Neural progenitor cell (in vitro differentiated cells): ENCODE measurements at regions not wholly inside any gene's neighbourhood (a gene's known extent, or its start where the extent isn't known, plus 50 kb on each side); places are given as distances from the start of the nearest gene placed in this dataset.

Source experiments
- DNase-seq: peaks from one replicate; pipeline ENCODE4 v3.0.0-alpha.2; 2016; ENCODE audit warnings: low spot score
- H2AFZ ChIP-seq: fragments of 200-600 bp; sonication (generic); replicated peaks from 2 replicates; pipeline ENCODE4 v1.6.1; 2016; ENCODE audit warnings: antibody characterized with exemption
- H3F3A ChIP-seq: fragments of 200-600 bp; sonication (generic); 2 replicates; pipeline ENCODE4 v1.6.1; 2016; ENCODE audit warnings: antibody characterized with exemption, low read depth
- H3K27ac ChIP-seq: fragments of 200-600 bp; sonication (generic); 2 replicates; pipeline ENCODE4 v1.5.1; 2016; ENCODE audit warnings: mild to moderate bottlenecking
- H3K27me3 ChIP-seq: fragments of 200-600 bp; sonication (generic); 2 replicates; pipeline ENCODE4 v1.6.1; 2016; ENCODE audit warnings: mild to moderate bottlenecking, moderate library complexity
- H3K36me3 ChIP-seq: fragments of 200-600 bp; sonication (generic); 2 replicates; pipeline ENCODE4 v1.5.1; 2016
- H3K4me1 ChIP-seq: fragments of 200-600 bp; sonication (generic); 2 replicates; pipeline ENCODE4 v1.6.1; 2016; ENCODE audit warnings: mixed run types
- H3K4me2 ChIP-seq: fragments of 200-600 bp; sonication (generic); 2 replicates; pipeline ENCODE4 v1.6.1; 2016
- H3K4me3 ChIP-seq: fragments of 200-600 bp; sonication (generic); 2 replicates; pipeline ENCODE4 v1.5.1; 2016
- H3K79me2 ChIP-seq: fragments of 200-600 bp; sonication (generic); 2 replicates; pipeline ENCODE4 v1.6.1; 2016; ENCODE audit warnings: low read depth
- H3K9ac ChIP-seq: fragments of 200-600 bp; sonication (generic); 2 replicates; pipeline ENCODE4 v1.6.1; 2016
- H3K9me3 ChIP-seq: fragments of 200-600 bp; sonication (generic); 2 replicates; pipeline ENCODE4 v1.5.1; 2016; ENCODE audit warnings: low read depth
- H4K20me1 ChIP-seq: fragments of 200-600 bp; sonication (generic); 2 replicates; pipeline ENCODE4 v1.6.1; 2016; ENCODE audit warnings: low read depth
- H3K27ac Mint-ChIP-seq: 3 replicates; pipeline ENCODE4 v1.8.0; 2021; ENCODE audit warnings: mixed read lengths
- H3K27me3 Mint-ChIP-seq: 2 replicates; pipeline ENCODE4 v1.8.0; 2022; ENCODE audit warnings: low read depth, mild to moderate bottlenecking, inconsistent platforms, moderate library complexity, mixed read lengths; ENCODE audit not compliant: insufficient read depth
- H3K36me3 Mint-ChIP-seq: 3 replicates; pipeline ENCODE4 v1.8.0; 2021; ENCODE audit warnings: mixed read lengths
- H3K4me1 Mint-ChIP-seq: 3 replicates; pipeline ENCODE4 v1.8.0; 2021; ENCODE audit warnings: mixed read lengths
- H3K4me3 Mint-ChIP-seq: 3 replicates; pipeline ENCODE4 v1.8.0; 2021; ENCODE audit warnings: mild to moderate bottlenecking, moderate library complexity, mixed read lengths
- H3K9me3 Mint-ChIP-seq: 3 replicates; pipeline ENCODE4 v1.8.0; 2020; ENCODE audit warnings: mixed read lengths
- CTCF ChIP-seq: fragments of 200-600 bp; sonication (generic); IDR thresholded peaks from 2 replicates; pipeline ENCODE4 v1.5.1; 2017; ENCODE audit warnings: antibody characterized with exemption, mild to moderate bottlenecking
- EZH2 ChIP-seq: fragments of 200-600 bp; sonication (generic); IDR thresholded peaks from 2 replicates; pipeline ENCODE4 v1.6.1; 2017; ENCODE audit warnings: antibody characterized with exemption, mild to moderate bottlenecking, moderate library complexity
- EZH2phosphoT487 ChIP-seq: fragments of 200-600 bp; sonication (generic); IDR thresholded peaks from 2 replicates; pipeline ENCODE4 v1.6.1; 2017; ENCODE audit warnings: antibody characterized with exemption

- no peak overlapping the region for H3K27ac Mint-ChIP-seq
- Histone ChIP-seq H3K9me3 (no peaks in the 10 kb centered on the region), H3K9ac (no peak overlapping the region), H4K20me1 (no peaks in the 10 kb centered on the region), H3K36me3 (no peaks in the 10 kb centered on the region), H3K4me1 (no peaks in the 10 kb centered on the region), H3K4me2 (no peak overlapping the region), H3K79me2 (no peaks in the 10 kb centered on the region), H3K27ac (no peak overlapping the region), H3F3A (no peaks in the 10 kb centered on the region), H3K4me3 (no peak overlapping the region), H2AFZ (no peak overlapping the region), H3K27me3 (no peaks in the 10 kb centered on the region)
- TF ChIP-seq CTCF (no peak), EZH2 (no peak), EZH2phosphoT487 (no peak)
- no peaks in the 10 kb centered on the region for H3K9me3 Mint-ChIP-seq
- no peaks in the 10 kb centered on the region for H3K36me3 Mint-ChIP-seq
- H3K4me3 Mint-ChIP-seq: no peak overlapping the region
- H3K27me3 Mint-ChIP-seq: peaks cover 18% of the 10 kb centered on the region
- no peak for DNase-seq
- H3K4me1 Mint-ChIP-seq: peaks cover 36% of the 10 kb centered on the region
Observed at GRCh38 chr2:230657906-230658305, 54.7 kb upstream of the CAB39 start.

- Histone ChIP-seq H3K27ac (no peak overlapping the region), H2AFZ (no peak overlapping the region), H3K27me3 (no peaks in the 10 kb centered on the region), H4K20me1 (no peaks in the 10 kb centered on the region), H3F3A (no peaks in the 10 kb centered on the region), H3K4me1 (no peaks in the 10 kb centered on the region), H3K9ac (no peak overlapping the region), H3K36me3 (no peaks in the 10 kb centered on the region), H3K79me2 (no peaks in the 10 kb centered on the region), H3K4me2 (no peak overlapping the region), H3K9me3 (no peaks in the 10 kb centered on the region), H3K4me3 (no peak overlapping the region)
- Mint-ChIP-seq H3K4me3 (no peak overlapping the region), H3K27me3 (peaks cover 17% of the 10 kb centered on the region), H3K27ac (peak overlapping the region; percentile 92), H3K9me3 (no peaks in the 10 kb centered on the region), H3K36me3 (no peaks in the 10 kb centered on the region), H3K4me1 (peaks cover 36% of the 10 kb centered on the region)
- DNase-seq: no peak
- TF ChIP-seq EZH2: no peak
Observed at GRCh38 chr2:230658577-230658876, 54.1 kb upstream of the CAB39 start.

- Mint-ChIP-seq H3K4me1 (peaks cover 34% of the 10 kb centered on the region), H3K27ac (peak overlapping the region; percentile 92), H3K4me3 (no peak overlapping the region), H3K36me3 (no peaks in the 10 kb centered on the region), H3K9me3 (no peaks in the 10 kb centered on the region), H3K27me3 (peaks cover 18% of the 10 kb centered on the region)
- no peak for DNase-seq
- TF ChIP-seq CTCF: no peak
- Histone ChIP-seq H3K79me2 (no peaks in the 10 kb centered on the region), H3K4me1 (no peaks in the 10 kb centered on the region), H3K27me3 (no peaks in the 10 kb centered on the region), H3K27ac (no peak overlapping the region), H3K9ac (no peak overlapping the region), H3F3A (no peaks in the 10 kb centered on the region), H3K36me3 (no peaks in the 10 kb centered on the region), H3K9me3 (no peaks in the 10 kb centered on the region), H3K4me3 (no peak overlapping the region), H4K20me1 (no peaks in the 10 kb centered on the region), H2AFZ (no peak overlapping the region), H3K4me2 (no peak overlapping the region)
Observed at GRCh38 chr2:230658877-230659652, 53.6 kb upstream of the CAB39 start.

- H3K36me3 Mint-ChIP-seq: no peaks in the 10 kb centered on the region
- H3K27ac ChIP-seq: no peak overlapping the region
- no peak overlapping the region for H3K9ac ChIP-seq
- TF ChIP-seq EZH2 (no peak), CTCF (no peak), EZH2phosphoT487 (no peak)
- no peaks in the 10 kb centered on the region for H3K79me2 ChIP-seq
- H3K4me2 ChIP-seq: no peak overlapping the region
- no peaks in the 10 kb centered on the region for H3K9me3 ChIP-seq
- no peaks in the 10 kb centered on the region for H4K20me1 ChIP-seq
- peaks cover 18% of the 10 kb centered on the region for H3K27me3 Mint-ChIP-seq
- no peak overlapping the region for H2AFZ ChIP-seq
- peaks cover 31% of the 10 kb centered on the region for H3K4me1 Mint-ChIP-seq
- H3K27me3 ChIP-seq: no peaks in the 10 kb centered on the region
- DNase-seq: no peak
- no peaks in the 10 kb centered on the region for H3K4me1 ChIP-seq
- H3K4me3 Mint-ChIP-seq: no peak overlapping the region
- no peaks in the 10 kb centered on the region for H3K36me3 ChIP-seq
- peaks cover 5% of the 10 kb centered on the region for H3K9me3 Mint-ChIP-seq
- H3K4me3 ChIP-seq: no peak overlapping the region
- H3F3A ChIP-seq: no peaks in the 10 kb centered on the region
- peak overlapping the region; percentile 42 for H3K27ac Mint-ChIP-seq
Observed at GRCh38 chr2:230660294-230661060, 52.2 kb upstream of the CAB39 start.
